ENCODE measurements at regions not wholly inside any gene's neighbourhood (a gene's known extent, or its start where the extent isn't known, plus 50 kb on each side); places are given as distances from the start of the nearest gene placed in this dataset.

GRCh38 chr12:118746960-118747359, 234.4 kb upstream of the SRRM4 start:
- TF ChIP-seq, protein P1, sequence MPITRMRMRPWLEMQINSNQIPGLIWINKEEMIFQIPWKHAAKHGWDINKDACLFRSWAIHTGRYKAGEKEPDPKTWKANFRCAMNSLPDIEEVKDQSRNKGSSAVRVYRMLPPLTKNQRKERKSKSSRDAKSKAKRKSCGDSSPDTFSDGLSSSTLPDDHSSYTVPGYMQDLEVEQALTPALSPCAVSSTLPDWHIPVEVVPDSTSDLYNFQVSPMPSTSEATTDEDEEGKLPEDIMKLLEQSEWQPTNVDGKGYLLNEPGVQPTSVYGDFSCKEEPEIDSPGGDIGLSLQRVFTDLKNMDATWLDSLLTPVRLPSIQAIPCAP (CRISPR knock-in tag; IDR thresholded peaks at IDR 0.05; ENCODE audit: low read depth) = no peak
- TF ChIP-seq PRDM10 (CRISPR knock-in tag; IDR thresholded peaks at IDR 0.05; ENCODE audit: low read depth) = no peak
- no peak for TF ChIP-seq CHCHD3 (CRISPR knock-in tag; IDR thresholded peaks at IDR 0.05)
- no peak for TF ChIP-seq GFI1 (CRISPR knock-in tag; IDR thresholded peaks at IDR 0.05; ENCODE audit: borderline replicate concordance)
- no peak for TF ChIP-seq PTBP1 (IDR thresholded peaks at IDR 0.05; ENCODE audit: low read depth, low read length, poor library complexity, severe bottlenecking)
- TF ChIP-seq EZH2 (conservative IDR thresholded peaks at IDR 0.05; ENCODE audit: low read depth, low read length) = no peak
- no peak for TF ChIP-seq EED (CRISPR knock-in tag; IDR thresholded peaks at IDR 0.05)
- TF ChIP-seq, protein P2, sequence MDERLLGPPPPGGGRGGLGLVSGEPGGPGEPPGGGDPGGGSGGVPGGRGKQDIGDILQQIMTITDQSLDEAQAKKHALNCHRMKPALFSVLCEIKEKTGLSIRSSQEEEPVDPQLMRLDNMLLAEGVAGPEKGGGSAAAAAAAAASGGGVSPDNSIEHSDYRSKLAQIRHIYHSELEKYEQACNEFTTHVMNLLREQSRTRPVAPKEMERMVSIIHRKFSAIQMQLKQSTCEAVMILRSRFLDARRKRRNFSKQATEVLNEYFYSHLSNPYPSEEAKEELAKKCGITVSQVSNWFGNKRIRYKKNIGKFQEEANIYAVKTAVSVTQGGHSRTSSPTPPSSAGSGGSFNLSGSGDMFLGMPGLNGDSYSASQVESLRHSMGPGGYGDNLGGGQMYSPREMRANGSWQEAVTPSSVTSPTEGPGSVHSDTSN (CRISPR knock-in tag; IDR thresholded peaks at IDR 0.05) = no peak
- TF ChIP-seq, protein P3, sequence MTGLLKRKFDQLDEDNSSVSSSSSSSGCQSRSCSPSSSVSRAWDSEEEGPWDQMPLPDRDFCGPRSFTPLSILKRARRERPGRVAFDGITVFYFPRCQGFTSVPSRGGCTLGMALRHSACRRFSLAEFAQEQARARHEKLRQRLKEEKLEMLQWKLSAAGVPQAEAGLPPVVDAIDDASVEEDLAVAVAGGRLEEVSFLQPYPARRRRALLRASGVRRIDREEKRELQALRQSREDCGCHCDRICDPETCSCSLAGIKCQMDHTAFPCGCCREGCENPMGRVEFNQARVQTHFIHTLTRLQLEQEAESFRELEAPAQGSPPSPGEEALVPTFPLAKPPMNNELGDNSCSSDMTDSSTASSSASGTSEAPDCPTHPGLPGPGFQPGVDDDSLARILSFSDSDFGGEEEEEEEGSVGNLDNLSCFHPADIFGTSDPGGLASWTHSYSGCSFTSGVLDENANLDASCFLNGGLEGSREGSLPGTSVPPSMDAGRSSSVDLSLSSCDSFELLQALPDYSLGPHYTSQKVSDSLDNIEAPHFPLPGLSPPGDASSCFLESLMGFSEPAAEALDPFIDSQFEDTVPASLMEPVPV (CRISPR knock-in tag; IDR thresholded peaks at IDR 0.05) = no peak
- TF ChIP-seq ZNF17 (CRISPR knock-in tag; IDR thresholded peaks at IDR 0.05) = no peak
- TF ChIP-seq AGO2 (optimal IDR thresholded peaks at IDR 0.05; ENCODE audit: low read depth, low read length) = no peak
- no peak for TF ChIP-seq ZNF446 (CRISPR knock-in tag; IDR thresholded peaks at IDR 0.05)
- no peak for TF ChIP-seq NR3C1 (CRISPR knock-in tag; IDR thresholded peaks at IDR 0.05)
- no peak for TF ChIP-seq MAF1 (CRISPR knock-in tag; IDR thresholded peaks at IDR 0.05; ENCODE audit: borderline replicate concordance)
- in situ Hi-C loops (cut with HindIII; ENCODE audit: extremely low pct_ligation_motif_present, low pct_unique_long_range_greater_than_20kb) (no loop called here), intact Hi-C loops (cut with micrococcal nuclease; ENCODE audit: unreplicated experiment) (no loop called here)
- POLR2A ChIA-PET = no interaction called here
- Histone ChIP-seq H3K9ac (ENCODE audit: insufficient read depth, low read depth, low read length) (no peak overlapping the region), H3K4me2 (ENCODE audit: low read depth, low read length) (no peak overlapping the region), H3K27ac (ENCODE audit: extremely low read length, insufficient read depth, low read length) (no peak overlapping the region), H4K20me1 (ENCODE audit: insufficient read depth, low read length) (no peaks in the 10 kb centered on the region), H3K9me3 (ENCODE audit: low read length) (no peaks in the 10 kb centered on the region), H3K79me2 (ENCODE audit: insufficient read depth, low read length) (no peaks in the 10 kb centered on the region), H3K36me3 (replicated peaks in 1 of 2; ENCODE audit: control insufficient read depth in 1 of 2, insufficient read depth in 2 of 2, low read length in 2 of 2) (no peaks in the 10 kb centered on the region), H3K4me3 (replicated peaks in 1 of 3; ENCODE audit: insufficient read depth in 1 of 3, low read depth in 2 of 3, low read length in 3 of 3) (no peak overlapping the region), H3K27me3 (ENCODE audit: control insufficient read depth in 1 of 2, insufficient read depth in 2 of 2, low read length in 2 of 2) (0 out of 5 replicates have a peak, but pooled peaks cover 0 to 3% of the 10 kb centered on the region in 2 experiments), H3K4me1 (ENCODE audit: insufficient read depth, low read length) (peaks cover 16% of the 10 kb centered on the region), H2AFZ (ENCODE audit: low read length) (no peak overlapping the region)
- no TSS peak for BruUV-seq (replicated peaks)
- ATAC-seq = no peak
- WGBS (ENCODE audit: low lambda C conversion rate) = 13% methylated on average over 2 of the region's 2 CpGs
- CTCF ChIA-PET (ENCODE audit: low intra/inter-chr PET ratio, low total read pairs) = no interaction called here
- FAIRE-seq = no peak
- DNase-seq (ENCODE audit: low spot score) = no peak
